Left cardiac atrium (tissue), 4 donors: ENCODE measurements at regions not wholly inside any gene's neighbourhood (a gene's known extent, or its start where the extent isn't known, plus 50 kb on each side); places are given as distances from the start of the nearest gene placed in this dataset.

ENCODE experiments used
- ATAC-seq, 2 donors: fragments of 200-7000 bp; cut with Tn5 transposase; one replicate each; pipeline ENCODE4 v1.9.1; 2020; ENCODE audit warnings: mild to moderate bottlenecking in 2 of 2, moderate library complexity in 2 of 2
- DNase-seq: peaks from one replicate; pipeline ENCODE4 v3.0.0-alpha.2; 2020
- intact Hi-C, 2 donors: fragments of 100-400 bp; cut with DNase I; formaldehyde crosslinking; loops; one replicate each; pipeline versions ENCODE4 v1.14.1 to v1.15.1; 2022 to 2023
- donor health status: DM: no; HTN: yes; CAD: no.
- donor health status: DM: no; HTN: yes; CAD: no; lungs with severe emphysema.
- donor health status: DM: yes; HTN: yes; CAD: no.
- donor health status: Dilated cardiomyopathy.

- intact Hi-C loops: no loop called here
- no peak for ATAC-seq
- DNase-seq: no peak
These were observed 71.2 kb upstream of the WNT11 start for GRCh38 chr11:76277298-76278175.

- intact Hi-C loops: no loop called here
- no peak for DNase-seq
- no peak for ATAC-seq
These were observed 70.5 kb upstream of the WNT11 start for GRCh38 chr11:76276781-76277155.

GRCh38 chr11:76276046-76276780 is 69.9 kb upstream of the WNT11 start:
- intact Hi-C loops: no loop called here
- no peak for ATAC-seq
- DNase-seq: no peak

GRCh38 chr11:76275446-76275845 is 69.1 kb upstream of the WNT11 start:
- no peak for ATAC-seq
- intact Hi-C loops: no loop called here
- DNase-seq: no peak

GRCh38 chr11:76271068-76271467 is 64.8 kb upstream of the WNT11 start:
- DNase-seq (no peak), ATAC-seq (no peak)
- intact Hi-C loops: no loop called here

- peak; percentile 12 to 67 for ATAC-seq
- DNase-seq: no peak
- intact Hi-C loops: no loop called here
These were observed 64.1 kb upstream of the WNT11 start for GRCh38 chr11:76270389-76270788.

- DNase-seq (no peak), ATAC-seq (peak in 1 of 2 donors; percentile 39)
- intact Hi-C loops: no loop called here
These were observed 63.5 kb upstream of the WNT11 start for GRCh38 chr11:76269661-76270261.

- intact Hi-C loops: no loop called here
- ATAC-seq: peak in 1 of 2 donors; percentile 62
- DNase-seq: peak; percentile 56
These were observed 62.9 kb upstream of the WNT11 start for GRCh38 chr11:76269247-76269646.

GRCh38 chr11:76268498-76268897 is 62.2 kb upstream of the WNT11 start:
- intact Hi-C loops: no loop called here
- ATAC-seq (no peak), DNase-seq (no peak)

GRCh38 chr11:76267556-76267955 is 61.3 kb upstream of the WNT11 start:
- DNase-seq: no peak
- no peak for ATAC-seq
- intact Hi-C loops: no loop called here

GRCh38 chr11:76266286-76267100 is 60.2 kb upstream of the WNT11 start:
- ATAC-seq (peak in 1 of 2 donors; percentile 56), DNase-seq (no peak)
- intact Hi-C loops: no loop called here

GRCh38 chr11:76265771-76266241 is 59.5 kb upstream of the WNT11 start:
- intact Hi-C loops: no loop called here
- peak; percentile 62 to 68 for ATAC-seq
- peak; percentile 36 for DNase-seq

GRCh38 chr11:76263657-76264056 is 57.4 kb upstream of the WNT11 start:
- intact Hi-C loops: no loop called here
- no peak for DNase-seq

GRCh38 chr11:76263166-76263565 is 56.9 kb upstream of the WNT11 start:
- DNase-seq: no peak
- no peak for ATAC-seq
- intact Hi-C loops: no loop called here

More at GRCh38 chr11:76263657-76264056, 57.4 kb upstream of the WNT11 start:
- no peak for ATAC-seq

GRCh38 chr11:76260296-76260925 is 54.1 kb upstream of the WNT11 start:
- no peak for ATAC-seq
- intact Hi-C loops: no loop called here
- DNase-seq: no peak

GRCh38 chr11:76259299-76259908 is 53.1 kb upstream of the WNT11 start:
- intact Hi-C loops: no loop called here
- DNase-seq: no peak
- no peak for ATAC-seq

GRCh38 chr11:76257074-76257719 is 50.9 kb upstream of the WNT11 start:
- intact Hi-C loops: no loop called here
- DNase-seq (no peak), ATAC-seq (no peak)

- intact Hi-C loops: no loop called here
- no peak for ATAC-seq
- DNase-seq: no peak
These were observed 50.1 kb upstream of the WNT11 start for GRCh38 chr11:76256448-76256847.
